Loucy (cell line): ENCODE measurements at regions not wholly inside any gene's neighbourhood (a gene's known extent, or its start where the extent isn't known, plus 50 kb on each side); places are given as distances from the start of the nearest gene placed in this dataset.

Source experiments
- H2AFZ ChIP-seq: fragments of 200-600 bp; sonication (generic); 2 replicates; pipeline ENCODE4 v1.6.0; 2016; ENCODE audit warnings: antibody characterized with exemption, mild to moderate bottlenecking, low read length, moderate library complexity
- H3F3A ChIP-seq: fragments of 200-600 bp; 2 replicates; pipeline ENCODE4 v1.6.0; 2016; ENCODE audit warnings: antibody characterized with exemption, low read depth, mild to moderate bottlenecking
- H3K27me3 ChIP-seq: fragments of 200-600 bp; sonication (generic); 2 replicates; pipeline ENCODE4 v1.6.1; 2014; ENCODE audit warnings: low read length, mild to moderate bottlenecking; ENCODE audit not compliant: insufficient read depth, poor library complexity, severe bottlenecking
- H3K36me3 ChIP-seq: fragments of 200-600 bp; sonication (generic); 2 replicates; pipeline ENCODE4 v1.6.1; 2016; ENCODE audit warnings: low read length; ENCODE audit not compliant: insufficient read depth
- H3K4me1 ChIP-seq: fragments of 200-600 bp; sonication (generic); 2 replicates; pipeline ENCODE4 v1.5.1; 2014; ENCODE audit warnings: low read length, mild to moderate bottlenecking; ENCODE audit not compliant: insufficient read depth, poor library complexity, severe bottlenecking
- H3K4me2 ChIP-seq: fragments of 200-600 bp; sonication (generic); 2 replicates; pipeline ENCODE4 v1.6.0; 2014; ENCODE audit warnings: antibody characterized with exemption, low read length, low read depth, mild to moderate bottlenecking; ENCODE audit not compliant: poor library complexity, severe bottlenecking
- H3K4me3 ChIP-seq: fragments of 200-600 bp; sonication (generic); 2 replicates; pipeline ENCODE4 v1.5.1; 2014; ENCODE audit warnings: low read length, mild to moderate bottlenecking, mixed read lengths; ENCODE audit not compliant: poor library complexity, severe bottlenecking
- H3K79me2 ChIP-seq: fragments of 200-600 bp; sonication (generic); 2 replicates; pipeline ENCODE4 v1.6.1; 2014; ENCODE audit warnings: low read length; ENCODE audit not compliant: insufficient read depth
- H3K9ac ChIP-seq: fragments of 200-600 bp; sonication (generic); 2 replicates; pipeline ENCODE4 v1.6.0; 2014; ENCODE audit warnings: mild to moderate bottlenecking, low read depth, low read length, moderate library complexity; ENCODE audit not compliant: poor library complexity, severe bottlenecking
- H3K9me2 ChIP-seq: fragments of 200-600 bp; sonication (generic); replicated peaks from 2 replicates; pipeline ENCODE4 v1.6.1; 2016; ENCODE audit warnings: low read depth, low read length, mixed read lengths
- H3K9me3 ChIP-seq: fragments of 200-600 bp; sonication (generic); 2 replicates; pipeline ENCODE4 v1.6.1; 2014; ENCODE audit warnings: mild to moderate bottlenecking, antibody characterized with exemption, low read length, low read depth; ENCODE audit not compliant: insufficient read depth
- H4K20me1 ChIP-seq: fragments of 200-600 bp; sonication (generic); 2 replicates; pipeline ENCODE4 v1.6.0; 2014; ENCODE audit warnings: antibody characterized with exemption, low read length, mild to moderate bottlenecking; ENCODE audit not compliant: insufficient read depth, poor library complexity, severe bottlenecking
- CTCF ChIP-seq: fragments of 200-600 bp; sonication (generic); conservative IDR thresholded peaks from 2 replicates; pipeline ENCODE4 v1.5.1; 2014; ENCODE audit warnings: mild to moderate bottlenecking, antibody characterized with exemption, low read length
- EZH2phosphoT487 ChIP-seq: fragments of 200-600 bp; IDR thresholded peaks from 2 replicates; pipeline ENCODE4 v1.6.1; 2018; ENCODE audit warnings: antibody characterized with exemption, mild to moderate bottlenecking, moderate library complexity, borderline replicate concordance

DNA sequence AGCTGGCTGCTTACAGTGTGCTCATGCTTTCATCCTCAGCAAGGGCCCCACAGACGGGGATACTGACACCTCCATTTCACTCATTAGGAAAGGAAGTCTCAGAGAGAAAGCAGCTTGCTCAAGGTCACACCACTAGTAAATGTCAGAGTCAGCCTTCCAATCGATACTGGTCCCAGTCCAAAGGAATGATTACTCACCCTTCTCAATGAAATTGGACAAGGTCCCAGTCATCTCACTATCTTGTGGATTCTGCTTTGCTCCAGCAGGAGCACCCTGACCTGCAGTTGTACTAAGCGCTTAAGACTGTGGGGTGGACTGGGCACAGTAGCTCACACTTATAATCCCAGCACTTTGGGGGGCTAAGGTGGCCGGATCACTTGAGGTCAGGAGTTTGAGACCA, 132.2 kb upstream of the SLC34A2 start:
- no peak overlapping the region for H2AFZ ChIP-seq
- no peaks in the 10 kb centered on the region for H3F3A ChIP-seq
- H3K4me2 ChIP-seq = no peak overlapping the region
- H3K9me2 ChIP-seq = no peaks in the 10 kb centered on the region
- H4K20me1 ChIP-seq = no peaks in the 10 kb centered on the region
- no peak overlapping the region for H3K9ac ChIP-seq
- no peaks in the 10 kb centered on the region for H3K9me3 ChIP-seq
- no peaks in the 10 kb centered on the region for H3K4me1 ChIP-seq
- no peaks in the 10 kb centered on the region for H3K36me3 ChIP-seq
- no peak overlapping the region for H3K4me3 ChIP-seq
- TF ChIP-seq CTCF = no peak
- no peak for TF ChIP-seq EZH2phosphoT487
- no peaks in the 10 kb centered on the region for H3K27me3 ChIP-seq
- no peaks in the 10 kb centered on the region for H3K79me2 ChIP-seq

GRCh38 chr4:25524663-25525062, 131.0 kb upstream of the SLC34A2 start:
- H3K79me2 ChIP-seq = no peaks in the 10 kb centered on the region
- no peak overlapping the region for H3K4me2 ChIP-seq
- no peaks in the 10 kb centered on the region for H3K9me3 ChIP-seq
- no peaks in the 10 kb centered on the region for H3K27me3 ChIP-seq
- no peaks in the 10 kb centered on the region for H4K20me1 ChIP-seq
- no peak overlapping the region for H3K4me3 ChIP-seq
- no peaks in the 10 kb centered on the region for H3K4me1 ChIP-seq
- H3K36me3 ChIP-seq = no peaks in the 10 kb centered on the region
- no peaks in the 10 kb centered on the region for H3K9me2 ChIP-seq
- H3F3A ChIP-seq = no peaks in the 10 kb centered on the region
- TF ChIP-seq CTCF (no peak), EZH2phosphoT487 (no peak)
- no peak overlapping the region for H3K9ac ChIP-seq
- H2AFZ ChIP-seq = no peak overlapping the region

- H3K4me2 ChIP-seq = no peak overlapping the region
- no peaks in the 10 kb centered on the region for H3F3A ChIP-seq
- H3K4me3 ChIP-seq = no peak overlapping the region
- H3K79me2 ChIP-seq = no peaks in the 10 kb centered on the region
- TF ChIP-seq CTCF (no peak), EZH2phosphoT487 (no peak)
- no peaks in the 10 kb centered on the region for H3K9me3 ChIP-seq
- no peaks in the 10 kb centered on the region for H3K4me1 ChIP-seq
- no peak overlapping the region for H2AFZ ChIP-seq
- H3K9ac ChIP-seq = no peak overlapping the region
- no peaks in the 10 kb centered on the region for H4K20me1 ChIP-seq
- no peaks in the 10 kb centered on the region for H3K9me2 ChIP-seq
- H3K27me3 ChIP-seq = no peaks in the 10 kb centered on the region
- H3K36me3 ChIP-seq = no peaks in the 10 kb centered on the region
Measured at GRCh38 chr4:25525896-25526295, 129.8 kb upstream of the SLC34A2 start.
